ENCODE measurements at regions not wholly inside any gene's neighbourhood (a gene's known extent, or its start where the extent isn't known, plus 50 kb on each side); places are given as distances from the start of the nearest gene placed in this dataset.
"Not testable (repeated sequence)": the region's sequence is repeated elsewhere in the genome, so short reads cannot be mapped to it uniquely, and the experiment has no call there.

- 89 to 98% (median 93%) methylated on average over 7 of the region's 7 CpGs for WGBS, 4 donors
- Histone ChIP-seq H3K36me3 (replicated peaks in 1 of 2) (no peaks in the 10 kb centered on the region), H3K27me3 (no peaks in the 10 kb centered on the region), H3K4me3 (no peak overlapping the region), H3K4me1 (replicated peaks in 1 of 2) (no peaks in the 10 kb centered on the region), H3K9me3 (replicated peaks in 1 of 3) (no peaks in the 10 kb centered on the region), H3K27ac (no peak overlapping the region)
- DNase-seq, result no peak
- TF ChIP-seq CTCF (IDR thresholded peaks at IDR 0.05) (no peak), POLR2A (IDR thresholded peaks at IDR 0.05) (no peak)
- intact Hi-C loops (cut with DNase I), result no loop called here
These were observed 134.6 kb downstream of the SOX4 start for GRCh38 chr6:21728141-21728540.

- TF ChIP-seq CTCF (IDR thresholded peaks at IDR 0.05) (no peak), POLR2A (IDR thresholded peaks at IDR 0.05) (no peak)
- Histone ChIP-seq H3K36me3 (replicated peaks in 1 of 2) (no peaks in the 10 kb centered on the region), H3K4me3 (no peak overlapping the region), H3K27me3 (no peaks in the 10 kb centered on the region), H3K4me1 (replicated peaks in 1 of 2) (no peaks in the 10 kb centered on the region), H3K27ac (no peak overlapping the region), H3K9me3 (replicated peaks in 1 of 3) (no peaks in the 10 kb centered on the region)
- no peak for DNase-seq
- 81 to 85% (median 84%) methylated on average over 4 of the region's 4 CpGs for WGBS, 4 donors
- intact Hi-C loops (cut with DNase I), result no loop called here
These were observed 135.9 kb downstream of the SOX4 start for GRCh38 chr6:21729431-21729830.

- no peaks in the 10 kb centered on the region for H3K27me3 ChIP-seq
- no peak overlapping the region for H3K4me3 ChIP-seq
- DNase-seq, result no peak
- no peak overlapping the region for H3K27ac ChIP-seq
- TF ChIP-seq POLR2A (IDR thresholded peaks at IDR 0.05) (no peak), CTCF (IDR thresholded peaks at IDR 0.05) (no peak)
- no peaks in the 10 kb centered on the region for H3K4me1 ChIP-seq (replicated peaks in 1 of 2)
- intact Hi-C loops (cut with DNase I), result no loop called here
- no peaks in the 10 kb centered on the region for H3K9me3 ChIP-seq (replicated peaks in 1 of 3)
- H3K36me3 ChIP-seq (replicated peaks in 1 of 2), result no peaks in the 10 kb centered on the region
- 89 to 94% (median 93%) methylated on average over 11 of the region's 11 CpGs for WGBS, 4 donors
These were observed 137.0 kb downstream of the SOX4 start for GRCh38 chr6:21730533-21730932.

GRCh38 chr6:21731411-21732031 lies 138.0 kb downstream of the SOX4 start:
- no peaks in the 10 kb centered on the region for H3K9me3 ChIP-seq (replicated peaks in 1 of 3)
- H3K4me3 ChIP-seq, result no peak overlapping the region
- H3K4me1 ChIP-seq (replicated peaks in 1 of 2), result no peaks in the 10 kb centered on the region
- WGBS, 4 donors, result 54 to 69% (median 63%) methylated on average over 5 of the region's 5 CpGs
- no peak overlapping the region for H3K27ac ChIP-seq
- no peaks in the 10 kb centered on the region for H3K27me3 ChIP-seq
- intact Hi-C loops (cut with DNase I), result no loop called here
- no peaks in the 10 kb centered on the region for H3K36me3 ChIP-seq (replicated peaks in 1 of 2)
- no peak for DNase-seq
- TF ChIP-seq POLR2A (IDR thresholded peaks at IDR 0.05) (no peak), CTCF (IDR thresholded peaks at IDR 0.05) (no peak)

GRCh38 chr6:21732032-21732730 lies 138.6 kb downstream of the SOX4 start:
- H3K27me3 ChIP-seq; H3K4me1 ChIP-seq (replicated peaks in 1 of 2); intact Hi-C loops (cut with DNase I); H3K9me3 ChIP-seq (replicated peaks in 1 of 3); H3K27ac ChIP-seq; H3K4me3 ChIP-seq; DNase-seq; H3K36me3 ChIP-seq (replicated peaks in 1 of 2): not testable (repeated sequence)
- 86 to 90% (median 90%) methylated on average over 11 to 14 of the region's 14 CpGs for WGBS, 4 donors

Data from adrenal gland (tissue), 9 donors.